Body of pancreas (tissue), 4 donors: ENCODE measurements at regions not wholly inside any gene's neighbourhood (a gene's known extent, or its start where the extent isn't known, plus 50 kb on each side); places are given as distances from the start of the nearest gene placed in this dataset.

Experiments
- POLR2A ChIP-seq, 3 donors: fragments of 450-650 bp; IDR thresholded peaks; one replicate each; pipeline ENCODE4 v1.6.1; 2016; ENCODE audit warnings: antibody characterized with exemption in 3 of 3, mild to moderate bottlenecking in 2 of 3
- TF ChIP-seq, protein P1 (sequence below), 7 experiments: fragments of 450-650 bp in 4 of 7; fragments of 200-600 bp in 3 of 7; sonication (generic) in 3 of 7; IDR thresholded peaks; one replicate each; pipeline ENCODE4 v1.5.1; 2016 to 2019; ENCODE audit warnings: antibody characterized with exemption in 7 of 7

DNA sequence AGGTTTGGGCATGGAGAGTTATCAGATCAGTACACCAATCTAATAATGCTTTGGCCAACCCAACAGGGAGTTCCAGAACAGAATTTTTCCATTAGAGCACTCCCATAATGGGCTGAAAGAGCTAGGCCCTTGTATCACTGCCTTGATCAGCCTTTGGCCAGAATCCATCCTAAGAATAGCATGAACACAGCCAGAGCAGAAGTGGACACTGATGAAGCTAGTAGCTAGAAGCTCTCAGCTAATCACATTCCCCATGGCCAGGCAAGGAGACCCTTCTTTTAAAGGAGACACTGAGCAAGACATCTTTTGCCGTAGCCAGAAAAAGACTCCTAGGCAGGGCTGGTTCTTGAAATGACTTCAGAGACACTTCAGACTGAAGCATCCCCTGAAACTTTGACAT lies 236.0 kb downstream of the RAD51AP2 start:
- TF ChIP-seq, protein P1, sequence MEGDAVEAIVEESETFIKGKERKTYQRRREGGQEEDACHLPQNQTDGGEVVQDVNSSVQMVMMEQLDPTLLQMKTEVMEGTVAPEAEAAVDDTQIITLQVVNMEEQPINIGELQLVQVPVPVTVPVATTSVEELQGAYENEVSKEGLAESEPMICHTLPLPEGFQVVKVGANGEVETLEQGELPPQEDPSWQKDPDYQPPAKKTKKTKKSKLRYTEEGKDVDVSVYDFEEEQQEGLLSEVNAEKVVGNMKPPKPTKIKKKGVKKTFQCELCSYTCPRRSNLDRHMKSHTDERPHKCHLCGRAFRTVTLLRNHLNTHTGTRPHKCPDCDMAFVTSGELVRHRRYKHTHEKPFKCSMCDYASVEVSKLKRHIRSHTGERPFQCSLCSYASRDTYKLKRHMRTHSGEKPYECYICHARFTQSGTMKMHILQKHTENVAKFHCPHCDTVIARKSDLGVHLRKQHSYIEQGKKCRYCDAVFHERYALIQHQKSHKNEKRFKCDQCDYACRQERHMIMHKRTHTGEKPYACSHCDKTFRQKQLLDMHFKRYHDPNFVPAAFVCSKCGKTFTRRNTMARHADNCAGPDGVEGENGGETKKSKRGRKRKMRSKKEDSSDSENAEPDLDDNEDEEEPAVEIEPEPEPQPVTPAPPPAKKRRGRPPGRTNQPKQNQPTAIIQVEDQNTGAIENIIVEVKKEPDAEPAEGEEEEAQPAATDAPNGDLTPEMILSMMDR (IDR thresholded peaks at IDR 0.05) = no peak
- no peak for TF ChIP-seq POLR2A (IDR thresholded peaks at IDR 0.05)
